ENCODE measurements at regions not wholly inside any gene's neighbourhood (a gene's known extent, or its start where the extent isn't known, plus 50 kb on each side); places are given as distances from the start of the nearest gene placed in this dataset.

DNA sequence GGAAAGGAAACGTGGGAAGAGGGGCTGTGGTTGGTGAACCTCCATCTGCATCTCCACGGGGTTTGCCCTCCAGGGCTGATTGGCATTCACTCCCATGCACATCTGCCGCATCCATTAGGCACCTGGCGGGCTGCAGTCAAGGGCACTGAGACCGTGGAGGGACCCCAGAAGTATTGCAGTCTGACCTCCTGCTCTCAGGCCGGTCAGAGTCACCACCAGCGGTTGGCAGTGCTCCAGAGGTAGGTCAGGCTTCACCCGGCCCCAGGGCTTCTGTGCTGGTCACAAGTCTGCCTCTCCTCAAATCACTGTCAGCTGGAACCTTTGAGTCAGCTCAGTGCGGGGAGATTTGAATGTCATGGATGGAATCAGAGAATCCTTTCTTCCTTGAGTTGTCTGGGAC is 132.3 kb downstream of the PAPOLA start (continued):
- TF ChIP-seq, protein P1, sequence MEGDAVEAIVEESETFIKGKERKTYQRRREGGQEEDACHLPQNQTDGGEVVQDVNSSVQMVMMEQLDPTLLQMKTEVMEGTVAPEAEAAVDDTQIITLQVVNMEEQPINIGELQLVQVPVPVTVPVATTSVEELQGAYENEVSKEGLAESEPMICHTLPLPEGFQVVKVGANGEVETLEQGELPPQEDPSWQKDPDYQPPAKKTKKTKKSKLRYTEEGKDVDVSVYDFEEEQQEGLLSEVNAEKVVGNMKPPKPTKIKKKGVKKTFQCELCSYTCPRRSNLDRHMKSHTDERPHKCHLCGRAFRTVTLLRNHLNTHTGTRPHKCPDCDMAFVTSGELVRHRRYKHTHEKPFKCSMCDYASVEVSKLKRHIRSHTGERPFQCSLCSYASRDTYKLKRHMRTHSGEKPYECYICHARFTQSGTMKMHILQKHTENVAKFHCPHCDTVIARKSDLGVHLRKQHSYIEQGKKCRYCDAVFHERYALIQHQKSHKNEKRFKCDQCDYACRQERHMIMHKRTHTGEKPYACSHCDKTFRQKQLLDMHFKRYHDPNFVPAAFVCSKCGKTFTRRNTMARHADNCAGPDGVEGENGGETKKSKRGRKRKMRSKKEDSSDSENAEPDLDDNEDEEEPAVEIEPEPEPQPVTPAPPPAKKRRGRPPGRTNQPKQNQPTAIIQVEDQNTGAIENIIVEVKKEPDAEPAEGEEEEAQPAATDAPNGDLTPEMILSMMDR (conservative IDR thresholded peaks at IDR 0.05; ENCODE audit: low read depth in 2 of 2): no peak
- TF ChIP-seq STAT1 (IDR thresholded peaks at IDR 0.05; ENCODE audit: unreplicated experiment) (no peak), EZH2phosphoT487 (IDR thresholded peaks at IDR 0.05; ENCODE audit: unreplicated experiment) (no peak), ZNF114 (CRISPR knock-in tag; IDR thresholded peaks at IDR 0.05) (no peak)

DNA sequence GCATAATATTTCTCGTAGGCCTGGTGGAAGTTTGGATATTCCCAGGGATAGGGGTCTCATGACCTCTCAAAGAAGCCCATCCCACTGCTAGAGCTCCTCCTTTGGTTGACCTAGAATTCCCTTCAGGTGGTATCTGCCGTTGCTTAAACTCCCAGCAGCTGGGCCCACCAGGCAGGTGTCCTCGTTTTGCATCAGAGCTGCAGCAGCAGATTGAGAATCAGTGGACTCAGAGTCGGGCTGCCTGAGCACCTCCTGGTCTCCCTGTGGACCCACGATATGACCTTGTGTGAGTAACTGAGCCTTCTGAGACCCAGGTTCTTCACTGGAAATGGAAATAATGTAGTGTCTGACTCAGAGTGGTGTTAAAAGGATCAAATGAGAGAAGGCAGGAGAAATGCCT is 132.7 kb downstream of the PAPOLA start:
- Histone ChIP-seq H3F3A (replicated peaks; ENCODE audit: low read depth) (no peaks in the 10 kb centered on the region), H3K4me2 (no peak overlapping the region), H3K9me2 (ENCODE audit: insufficient read depth) (no peaks in the 10 kb centered on the region), H3K36me3 (ENCODE audit: insufficient read depth) (no peaks in the 10 kb centered on the region), H4K20me1 (replicated peaks; ENCODE audit: insufficient read depth) (no peaks in the 10 kb centered on the region), H3K79me2 (replicated peaks; ENCODE audit: insufficient read depth) (no peaks in the 10 kb centered on the region), H3K27me3 (ENCODE audit: insufficient read depth) (no peaks in the 10 kb centered on the region), H3K4me3 (no peak overlapping the region), H3K4me1 (ENCODE audit: insufficient read depth) (no peaks in the 10 kb centered on the region), H2AFZ (no peak overlapping the region), H3K27ac (ENCODE audit: low read depth) (no peak overlapping the region)
- Mint-ChIP-seq H3K27ac (no peak overlapping the region), H3K36me3 (ENCODE audit: low read depth) (no peaks in the 10 kb centered on the region), H3K27me3 (ENCODE audit: insufficient read depth, low read depth, poor library complexity) (peaks cover 7% of the 10 kb centered on the region), H3K4me3 (no peak overlapping the region), H3K9me3 (no peaks in the 10 kb centered on the region), H3K4me1 (no peaks in the 10 kb centered on the region)
- ATAC-seq (no peak), DNase-seq (ENCODE audit: low spot score) (no peak)
- TF ChIP-seq ZNF331 (CRISPR knock-in tag; IDR thresholded peaks at IDR 0.05; ENCODE audit: low read depth) (no peak), CREB1 (CRISPR knock-in tag; IDR thresholded peaks at IDR 0.05; ENCODE audit: low read depth) (no peak), NANOG (IDR thresholded peaks at IDR 0.05; ENCODE audit: borderline replicate concordance) (no peak), EZH2phosphoT487 (IDR thresholded peaks at IDR 0.05; ENCODE audit: unreplicated experiment) (no peak), JUNB (IDR thresholded peaks at IDR 0.05; ENCODE audit: unreplicated experiment) (no peak)
- TF ChIP-seq, protein P2, sequence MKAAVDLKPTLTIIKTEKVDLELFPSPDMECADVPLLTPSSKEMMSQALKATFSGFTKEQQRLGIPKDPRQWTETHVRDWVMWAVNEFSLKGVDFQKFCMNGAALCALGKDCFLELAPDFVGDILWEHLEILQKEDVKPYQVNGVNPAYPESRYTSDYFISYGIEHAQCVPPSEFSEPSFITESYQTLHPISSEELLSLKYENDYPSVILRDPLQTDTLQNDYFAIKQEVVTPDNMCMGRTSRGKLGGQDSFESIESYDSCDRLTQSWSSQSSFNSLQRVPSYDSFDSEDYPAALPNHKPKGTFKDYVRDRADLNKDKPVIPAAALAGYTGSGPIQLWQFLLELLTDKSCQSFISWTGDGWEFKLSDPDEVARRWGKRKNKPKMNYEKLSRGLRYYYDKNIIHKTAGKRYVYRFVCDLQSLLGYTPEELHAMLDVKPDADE (IDR thresholded peaks at IDR 0.05): no peak
- TF ChIP-seq, protein P3, sequence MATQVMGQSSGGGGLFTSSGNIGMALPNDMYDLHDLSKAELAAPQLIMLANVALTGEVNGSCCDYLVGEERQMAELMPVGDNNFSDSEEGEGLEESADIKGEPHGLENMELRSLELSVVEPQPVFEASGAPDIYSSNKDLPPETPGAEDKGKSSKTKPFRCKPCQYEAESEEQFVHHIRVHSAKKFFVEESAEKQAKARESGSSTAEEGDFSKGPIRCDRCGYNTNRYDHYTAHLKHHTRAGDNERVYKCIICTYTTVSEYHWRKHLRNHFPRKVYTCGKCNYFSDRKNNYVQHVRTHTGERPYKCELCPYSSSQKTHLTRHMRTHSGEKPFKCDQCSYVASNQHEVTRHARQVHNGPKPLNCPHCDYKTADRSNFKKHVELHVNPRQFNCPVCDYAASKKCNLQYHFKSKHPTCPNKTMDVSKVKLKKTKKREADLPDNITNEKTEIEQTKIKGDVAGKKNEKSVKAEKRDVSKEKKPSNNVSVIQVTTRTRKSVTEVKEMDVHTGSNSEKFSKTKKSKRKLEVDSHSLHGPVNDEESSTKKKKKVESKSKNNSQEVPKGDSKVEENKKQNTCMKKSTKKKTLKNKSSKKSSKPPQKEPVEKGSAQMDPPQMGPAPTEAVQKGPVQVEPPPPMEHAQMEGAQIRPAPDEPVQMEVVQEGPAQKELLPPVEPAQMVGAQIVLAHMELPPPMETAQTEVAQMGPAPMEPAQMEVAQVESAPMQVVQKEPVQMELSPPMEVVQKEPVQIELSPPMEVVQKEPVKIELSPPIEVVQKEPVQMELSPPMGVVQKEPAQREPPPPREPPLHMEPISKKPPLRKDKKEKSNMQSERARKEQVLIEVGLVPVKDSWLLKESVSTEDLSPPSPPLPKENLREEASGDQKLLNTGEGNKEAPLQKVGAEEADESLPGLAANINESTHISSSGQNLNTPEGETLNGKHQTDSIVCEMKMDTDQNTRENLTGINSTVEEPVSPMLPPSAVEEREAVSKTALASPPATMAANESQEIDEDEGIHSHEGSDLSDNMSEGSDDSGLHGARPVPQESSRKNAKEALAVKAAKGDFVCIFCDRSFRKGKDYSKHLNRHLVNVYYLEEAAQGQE (IDR thresholded peaks at IDR 0.05; ENCODE audit: unreplicated experiment): no peak
- TF ChIP-seq, protein P4, sequence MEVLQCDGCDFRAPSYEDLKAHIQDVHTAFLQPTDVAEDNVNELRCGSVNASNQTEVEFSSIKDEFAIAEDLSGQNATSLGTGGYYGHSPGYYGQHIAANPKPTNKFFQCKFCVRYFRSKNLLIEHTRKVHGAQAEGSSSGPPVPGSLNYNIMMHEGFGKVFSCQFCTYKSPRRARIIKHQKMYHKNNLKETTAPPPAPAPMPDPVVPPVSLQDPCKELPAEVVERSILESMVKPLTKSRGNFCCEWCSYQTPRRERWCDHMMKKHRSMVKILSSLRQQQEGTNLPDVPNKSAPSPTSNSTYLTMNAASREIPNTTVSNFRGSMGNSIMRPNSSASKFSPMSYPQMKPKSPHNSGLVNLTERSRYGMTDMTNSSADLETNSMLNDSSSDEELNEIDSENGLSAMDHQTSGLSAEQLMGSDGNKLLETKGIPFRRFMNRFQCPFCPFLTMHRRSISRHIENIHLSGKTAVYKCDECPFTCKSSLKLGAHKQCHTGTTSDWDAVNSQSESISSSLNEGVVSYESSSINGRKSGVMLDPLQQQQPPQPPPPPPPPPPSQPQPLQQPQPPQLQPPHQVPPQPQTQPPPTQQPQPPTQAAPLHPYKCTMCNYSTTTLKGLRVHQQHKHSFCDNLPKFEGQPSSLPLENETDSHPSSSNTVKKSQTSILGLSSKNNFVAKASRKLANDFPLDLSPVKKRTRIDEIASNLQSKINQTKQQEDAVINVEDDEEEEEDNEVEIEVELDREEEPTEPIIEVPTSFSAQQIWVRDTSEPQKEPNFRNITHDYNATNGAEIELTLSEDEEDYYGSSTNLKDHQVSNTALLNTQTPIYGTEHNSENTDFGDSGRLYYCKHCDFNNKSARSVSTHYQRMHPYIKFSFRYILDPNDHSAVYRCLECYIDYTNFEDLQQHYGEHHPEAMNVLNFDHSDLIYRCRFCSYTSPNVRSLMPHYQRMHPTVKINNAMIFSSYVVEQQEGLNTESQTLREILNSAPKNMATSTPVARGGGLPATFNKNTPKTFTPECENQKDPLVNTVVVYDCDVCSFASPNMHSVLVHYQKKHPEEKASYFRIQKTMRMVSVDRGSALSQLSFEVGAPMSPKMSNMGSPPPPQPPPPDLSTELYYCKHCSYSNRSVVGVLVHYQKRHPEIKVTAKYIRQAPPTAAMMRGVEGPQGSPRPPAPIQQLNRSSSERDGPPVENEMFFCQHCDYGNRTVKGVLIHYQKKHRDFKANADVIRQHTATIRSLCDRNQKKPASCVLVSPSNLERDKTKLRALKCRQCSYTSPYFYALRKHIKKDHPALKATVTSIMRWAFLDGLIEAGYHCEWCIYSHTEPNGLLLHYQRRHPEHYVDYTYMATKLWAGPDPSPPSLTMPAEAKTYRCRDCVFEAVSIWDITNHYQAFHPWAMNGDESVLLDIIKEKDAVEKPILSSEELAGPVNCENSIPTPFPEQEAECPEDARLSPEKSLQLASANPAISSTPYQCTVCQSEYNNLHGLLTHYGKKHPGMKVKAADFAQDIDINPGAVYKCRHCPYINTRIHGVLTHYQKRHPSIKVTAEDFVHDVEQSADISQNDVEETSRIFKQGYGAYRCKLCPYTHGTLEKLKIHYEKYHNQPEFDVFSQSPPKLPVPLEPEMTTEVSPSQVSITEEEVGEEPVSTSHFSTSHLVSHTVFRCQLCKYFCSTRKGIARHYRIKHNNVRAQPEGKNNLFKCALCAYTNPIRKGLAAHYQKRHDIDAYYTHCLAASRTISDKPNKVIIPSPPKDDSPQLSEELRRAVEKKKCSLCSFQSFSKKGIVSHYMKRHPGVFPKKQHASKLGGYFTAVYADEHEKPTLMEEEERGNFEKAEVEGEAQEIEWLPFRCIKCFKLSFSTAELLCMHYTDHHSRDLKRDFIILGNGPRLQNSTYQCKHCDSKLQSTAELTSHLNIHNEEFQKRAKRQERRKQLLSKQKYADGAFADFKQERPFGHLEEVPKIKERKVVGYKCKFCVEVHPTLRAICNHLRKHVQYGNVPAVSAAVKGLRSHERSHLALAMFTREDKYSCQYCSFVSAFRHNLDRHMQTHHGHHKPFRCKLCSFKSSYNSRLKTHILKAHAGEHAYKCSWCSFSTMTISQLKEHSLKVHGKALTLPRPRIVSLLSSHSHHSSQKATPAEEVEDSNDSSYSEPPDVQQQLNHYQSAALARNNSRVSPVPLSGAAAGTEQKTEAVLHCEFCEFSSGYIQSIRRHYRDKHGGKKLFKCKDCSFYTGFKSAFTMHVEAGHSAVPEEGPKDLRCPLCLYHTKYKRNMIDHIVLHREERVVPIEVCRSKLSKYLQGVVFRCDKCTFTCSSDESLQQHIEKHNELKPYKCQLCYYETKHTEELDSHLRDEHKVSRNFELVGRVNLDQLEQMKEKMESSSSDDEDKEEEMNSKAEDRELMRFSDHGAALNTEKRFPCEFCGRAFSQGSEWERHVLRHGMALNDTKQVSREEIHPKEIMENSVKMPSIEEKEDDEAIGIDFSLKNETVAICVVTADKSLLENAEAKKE (CRISPR knock-in tag; IDR thresholded peaks at IDR 0.05): no peak
- TF ChIP-seq, protein P1 (conservative IDR thresholded peaks at IDR 0.05; ENCODE audit: low read depth in 2 of 2): no peak

All from GM23338 (cell line).